KBM-7 (cell line): ENCODE measurements at regions not wholly inside any gene's neighbourhood (a gene's known extent, or its start where the extent isn't known, plus 50 kb on each side); places are given as distances from the start of the nearest gene placed in this dataset.
"Not testable (repeated sequence)": the region's sequence is repeated elsewhere in the genome, so short reads cannot be mapped to it uniquely, and the experiment has no call there.

Experiments
- DNase-seq: peaks from one replicate; pipeline ENCODE4 v3.0.0-alpha.2; 2015
- in situ Hi-C: fragments of 300-500 bp; cut with MboI; formaldehyde crosslinking; loops from 2 replicates; pipeline ENCODE4 v1.14.3; 2020; ENCODE audit warnings: low sequenced_read_pairs, low pct_unique_long_range_greater_than_20kb, mixed read lengths

- in situ Hi-C loops, result no loop called here
- no peak for DNase-seq
Measured at GRCh38 chr16:14002416-14002990, 68.6 kb upstream of the MRTFB start.

- in situ Hi-C loops, result no loop called here
- DNase-seq, result peak; percentile 79
Measured at GRCh38 chr16:14003074-14003570, 68.0 kb upstream of the MRTFB start.

GRCh38 chr16:14004031-14004728 is 66.9 kb upstream of the MRTFB start:
- DNase-seq, result no peak
- in situ Hi-C loops, result no loop called here

- DNase-seq, result no peak
- in situ Hi-C loops, result no loop called here
Measured at GRCh38 chr16:14004729-14005315, 66.3 kb upstream of the MRTFB start.

GRCh38 chr16:14005335-14005734 is 65.8 kb upstream of the MRTFB start:
- DNase-seq, result no peak
- in situ Hi-C loops, result no loop called here

GRCh38 chr16:14007450-14007849 is 63.7 kb upstream of the MRTFB start:
- in situ Hi-C loops, result no loop called here
- no peak for DNase-seq

GRCh38 chr16:14011001-14011400 is 60.1 kb upstream of the MRTFB start:
- no peak for DNase-seq
- in situ Hi-C loops, result no loop called here

GRCh38 chr16:14011846-14012245 is 59.3 kb upstream of the MRTFB start:
- in situ Hi-C loops, result no loop called here
- DNase-seq, result no peak

GRCh38 chr16:14013145-14013570 is 58.0 kb upstream of the MRTFB start:
- in situ Hi-C loops, result no loop called here

GRCh38 chr16:14013571-14014283 is 57.4 kb upstream of the MRTFB start:
- in situ Hi-C loops, result no loop called here
- DNase-seq, result no peak

More at GRCh38 chr16:14013145-14013570, 58.0 kb upstream of the MRTFB start:
- DNase-seq, result no peak

GRCh38 chr16:14014284-14014625 is 56.9 kb upstream of the MRTFB start:
- DNase-seq, result no peak
- in situ Hi-C loops, result no loop called here

GRCh38 chr16:14015033-14015432 is 56.1 kb upstream of the MRTFB start:
- in situ Hi-C loops, result no loop called here
- no peak for DNase-seq

GRCh38 chr16:14015461-14015860 is 55.7 kb upstream of the MRTFB start:
- in situ Hi-C loops, result no loop called here

GRCh38 chr16:14015948-14016347 is 55.2 kb upstream of the MRTFB start:
- in situ Hi-C loops, result no loop called here
- no peak for DNase-seq

More at GRCh38 chr16:14015461-14015860, 55.7 kb upstream of the MRTFB start:
- DNase-seq, result no peak

GRCh38 chr16:14016362-14016761 is 54.8 kb upstream of the MRTFB start:
- DNase-seq, in situ Hi-C loops: not testable (repeated sequence)

GRCh38 chr16:14017886-14018285 is 53.2 kb upstream of the MRTFB start:
- no peak for DNase-seq
- in situ Hi-C loops, result no loop called here

GRCh38 chr16:14018851-14019250 is 52.3 kb upstream of the MRTFB start:
- DNase-seq, result no peak
- in situ Hi-C loops, result no loop called here

- in situ Hi-C loops, result no loop called here
- DNase-seq, result no peak
Measured at GRCh38 chr16:14020141-14020540, 51.0 kb upstream of the MRTFB start.
